ENCODE measurements at regions not wholly inside any gene's neighbourhood (a gene's known extent, or its start where the extent isn't known, plus 50 kb on each side); places are given as distances from the start of the nearest gene placed in this dataset.

- TF ChIP-seq, protein P1, sequence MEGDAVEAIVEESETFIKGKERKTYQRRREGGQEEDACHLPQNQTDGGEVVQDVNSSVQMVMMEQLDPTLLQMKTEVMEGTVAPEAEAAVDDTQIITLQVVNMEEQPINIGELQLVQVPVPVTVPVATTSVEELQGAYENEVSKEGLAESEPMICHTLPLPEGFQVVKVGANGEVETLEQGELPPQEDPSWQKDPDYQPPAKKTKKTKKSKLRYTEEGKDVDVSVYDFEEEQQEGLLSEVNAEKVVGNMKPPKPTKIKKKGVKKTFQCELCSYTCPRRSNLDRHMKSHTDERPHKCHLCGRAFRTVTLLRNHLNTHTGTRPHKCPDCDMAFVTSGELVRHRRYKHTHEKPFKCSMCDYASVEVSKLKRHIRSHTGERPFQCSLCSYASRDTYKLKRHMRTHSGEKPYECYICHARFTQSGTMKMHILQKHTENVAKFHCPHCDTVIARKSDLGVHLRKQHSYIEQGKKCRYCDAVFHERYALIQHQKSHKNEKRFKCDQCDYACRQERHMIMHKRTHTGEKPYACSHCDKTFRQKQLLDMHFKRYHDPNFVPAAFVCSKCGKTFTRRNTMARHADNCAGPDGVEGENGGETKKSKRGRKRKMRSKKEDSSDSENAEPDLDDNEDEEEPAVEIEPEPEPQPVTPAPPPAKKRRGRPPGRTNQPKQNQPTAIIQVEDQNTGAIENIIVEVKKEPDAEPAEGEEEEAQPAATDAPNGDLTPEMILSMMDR (optimal IDR thresholded peaks at IDR 0.05 in 1 of 3, IDR thresholded peaks at IDR 0.05 in 1 of 3, conservative IDR thresholded peaks at IDR 0.05 in 1 of 3; ENCODE audit: extremely low read depth in 1 of 3, insufficient read depth in 2 of 3, low read length in 3 of 3), result no peak
- TF ChIP-seq EZH2 (IDR thresholded peaks at IDR 0.05; ENCODE audit: low read length), result no peak
Measured at GRCh38 chr17:79532107-79532790, 78.6 kb downstream of the RBFOX3 start.

Measured in keratinocyte (primary cell).